Transverse colon (tissue), 4 donors: ENCODE measurements at regions not wholly inside any gene's neighbourhood (a gene's known extent, or its start where the extent isn't known, plus 50 kb on each side); places are given as distances from the start of the nearest gene placed in this dataset.

Experiments
- DNase-seq: peaks from one replicate; pipeline ENCODE4 v3.0.0-alpha.2; 2019
- H3K27ac ChIP-seq, 4 donors: fragments of 200-600 bp; sonication (generic); 2 replicates each; pipeline ENCODE4 v1.5.1; 2016 to 2018; ENCODE audit warnings: inconsistent platforms in 4 of 4
- H3K27me3 ChIP-seq: fragments of 200-600 bp; sonication (generic); 2 replicates; pipeline ENCODE4 v1.5.1; 2017; ENCODE audit warnings: inconsistent platforms
- H3K36me3 ChIP-seq, 4 donors: fragments of 200-600 bp; sonication (generic); 2 replicates each; pipeline ENCODE4 v1.5.1; 2017 to 2019; ENCODE audit warnings: inconsistent platforms in 4 of 4
- H3K4me1 ChIP-seq, 4 donors: fragments of 200-600 bp; sonication (generic); 2 replicates each; pipeline ENCODE4 v1.5.1; 2017 to 2020; ENCODE audit warnings: inconsistent platforms in 4 of 4
- H3K4me3 ChIP-seq, 4 donors: fragments of 200-600 bp; sonication (generic); 1 replicate in 1 of 4; 2 replicates in 3 of 4; pipeline versions ENCODE4 v1.5.1 to v1.6.1; 2017 to 2019; ENCODE audit warnings: inconsistent platforms in 4 of 4
- H3K9me3 ChIP-seq, 2 donors: fragments of 200-600 bp; sonication (generic); 2 replicates each; pipeline ENCODE4 v1.5.1; 2017 to 2019; ENCODE audit warnings: inconsistent platforms in 2 of 2
- CTCF ChIP-seq, 5 experiments: fragments of 200-600 bp in 3 of 5; fragments of 450-650 bp in 2 of 5; sonication (generic) in 3 of 5; IDR thresholded peaks; 1 replicate in 2 of 5; 2 replicates in 3 of 5; pipeline ENCODE4 v1.5.1; 2016 to 2017; ENCODE audit warnings: antibody characterized with exemption in 5 of 5, inconsistent platforms in 3 of 5, mild to moderate bottlenecking in 2 of 5, moderate library complexity in 1 of 5
- EP300 ChIP-seq: sonication (generic); formaldehyde crosslinking; IDR thresholded peaks from one replicate; pipeline ENCODE4 v1.6.1; 2017; ENCODE audit warnings: antibody characterized with exemption, low read depth
- POLR2A ChIP-seq: fragments of 450-650 bp; IDR thresholded peaks from one replicate; pipeline ENCODE4 v1.6.1; 2016; ENCODE audit warnings: antibody characterized with exemption, mild to moderate bottlenecking, moderate library complexity
- POLR2AphosphoS5 ChIP-seq, 3 donors: sonication (generic); formaldehyde crosslinking; IDR thresholded peaks; one replicate each; pipeline ENCODE4 v1.6.1; 2016; ENCODE audit warnings: antibody characterized with exemption in 3 of 3
- WGBS, 2 donors: methylation state at CpG; one replicate each; pipeline ENCODE4 v1.1.5; 2018; ENCODE audit warnings: low coverage in 1 of 2; 5-methylcytosine and 5-hydroxymethylcytosine counted together
- in situ Hi-C, 4 donors: fragments of 200-750 bp; cut with MboI; loops; one replicate each; pipeline versions ENCODE4 v1.15.0 to v1.15.1; 2017; ENCODE audit warnings: low sequenced_read_pairs in 3 of 4, low pct_ligation_motif_present in 1 of 4, low pct_unique_long_range_greater_than_20kb in 1 of 4
- intact Hi-C: fragments of 100-400 bp; cut with DNase I; formaldehyde crosslinking; loops from one replicate; pipeline ENCODE4 v1.15.1; 2023; ENCODE audit warnings: low total_unique reads

GRCh38 chr21:15327637-15328265, 263.0 kb upstream of the NRIP1 start:
- Histone ChIP-seq H3K27me3 (no peaks in the 10 kb centered on the region), H3K27ac (no peak overlapping the region), H3K9me3 (peaks cover 0 to 3% of the 10 kb centered on the region in 2 donors), H3K4me3 (no peak overlapping the region), H3K4me1 (no peaks in the 10 kb centered on the region), H3K36me3 (no peaks in the 10 kb centered on the region)
- intact Hi-C loops (no loop called here), in situ Hi-C loops (no loop called here)
- TF ChIP-seq CTCF (IDR thresholded peaks at IDR 0.05) (no peak), EP300 (no peak), POLR2A (no peak), POLR2AphosphoS5 (IDR thresholded peaks at IDR 0.05) (no peak)
- 79 to 80% methylated on average over 1 to 2 of the region's 2 CpGs for WGBS, 2 donors
- DNase-seq: no peak

- peaks cover 0 to 3% of the 10 kb centered on the region in 2 donors for H3K9me3 ChIP-seq
- WGBS, 2 donors: 81 to 92% methylated on average over 2 of the region's 2 CpGs
- no peak for DNase-seq
Measured at GRCh38 chr21:15329191-15329590, 264.4 kb upstream of the NRIP1 start.

GRCh38 chr21:15330872-15331271, 266.1 kb upstream of the NRIP1 start:
- no peaks in the 10 kb centered on the region for H3K4me1 ChIP-seq
- no peak overlapping the region for H3K27ac ChIP-seq
- H3K27me3 ChIP-seq: no peaks in the 10 kb centered on the region
- no peak overlapping the region for H3K4me3 ChIP-seq
- DNase-seq: no peak
- H3K36me3 ChIP-seq: no peaks in the 10 kb centered on the region
- in situ Hi-C loops: no loop called here
- peaks cover 0 to 3% of the 10 kb centered on the region in 2 donors for H3K9me3 ChIP-seq
- no peak for TF ChIP-seq POLR2AphosphoS5 (IDR thresholded peaks at IDR 0.05)
- intact Hi-C loops: no loop called here

More at GRCh38 chr21:15329191-15329590, 264.4 kb upstream of the NRIP1 start:
- Histone ChIP-seq H3K36me3 (no peaks in the 10 kb centered on the region), H3K27me3 (no peaks in the 10 kb centered on the region), H3K4me1 (no peaks in the 10 kb centered on the region), H3K4me3 (no peak overlapping the region), H3K27ac (no peak overlapping the region)
- TF ChIP-seq POLR2AphosphoS5 (IDR thresholded peaks at IDR 0.05) (no peak), POLR2A (no peak), CTCF (IDR thresholded peaks at IDR 0.05) (no peak), EP300 (no peak)
- intact Hi-C loops (no loop called here), in situ Hi-C loops (no loop called here)

GRCh38 chr21:15332572-15332971, 267.8 kb upstream of the NRIP1 start:
- no peak for DNase-seq
- Histone ChIP-seq H3K36me3 (no peaks in the 10 kb centered on the region), H3K4me3 (no peak overlapping the region), H3K4me1 (no peaks in the 10 kb centered on the region), H3K27me3 (no peaks in the 10 kb centered on the region), H3K27ac (no peak overlapping the region), H3K9me3 (no peaks in the 10 kb centered on the region)
- TF ChIP-seq POLR2A (no peak), CTCF (IDR thresholded peaks at IDR 0.05) (no peak), EP300 (no peak), POLR2AphosphoS5 (IDR thresholded peaks at IDR 0.05) (no peak)
- in situ Hi-C loops (no loop called here), intact Hi-C loops (no loop called here)
- 77 to 84% methylated on average over 1 of the region's 1 CpG for WGBS, 2 donors

GRCh38 chr21:15333136-15333710, 268.4 kb upstream of the NRIP1 start:
- in situ Hi-C loops: no loop called here
- no peak for DNase-seq
- 40 to 56% methylated on average over 1 of the region's 1 CpG for WGBS, 2 donors
- TF ChIP-seq POLR2A (no peak), CTCF (IDR thresholded peaks at IDR 0.05) (no peak), EP300 (no peak)
- Histone ChIP-seq H3K4me3 (no peak overlapping the region), H3K36me3 (no peaks in the 10 kb centered on the region), H3K4me1 (no peaks in the 10 kb centered on the region), H3K9me3 (no peaks in the 10 kb centered on the region), H3K27me3 (no peaks in the 10 kb centered on the region), H3K27ac (no peak overlapping the region)
- intact Hi-C loops: no loop called here
